ENCODE measurements at regions not wholly inside any gene's neighbourhood (a gene's known extent, or its start where the extent isn't known, plus 50 kb on each side); places are given as distances from the start of the nearest gene placed in this dataset.
A peak's percentile ranks its signal among the peaks of the same experiment; 100 is the strongest.

DNA sequence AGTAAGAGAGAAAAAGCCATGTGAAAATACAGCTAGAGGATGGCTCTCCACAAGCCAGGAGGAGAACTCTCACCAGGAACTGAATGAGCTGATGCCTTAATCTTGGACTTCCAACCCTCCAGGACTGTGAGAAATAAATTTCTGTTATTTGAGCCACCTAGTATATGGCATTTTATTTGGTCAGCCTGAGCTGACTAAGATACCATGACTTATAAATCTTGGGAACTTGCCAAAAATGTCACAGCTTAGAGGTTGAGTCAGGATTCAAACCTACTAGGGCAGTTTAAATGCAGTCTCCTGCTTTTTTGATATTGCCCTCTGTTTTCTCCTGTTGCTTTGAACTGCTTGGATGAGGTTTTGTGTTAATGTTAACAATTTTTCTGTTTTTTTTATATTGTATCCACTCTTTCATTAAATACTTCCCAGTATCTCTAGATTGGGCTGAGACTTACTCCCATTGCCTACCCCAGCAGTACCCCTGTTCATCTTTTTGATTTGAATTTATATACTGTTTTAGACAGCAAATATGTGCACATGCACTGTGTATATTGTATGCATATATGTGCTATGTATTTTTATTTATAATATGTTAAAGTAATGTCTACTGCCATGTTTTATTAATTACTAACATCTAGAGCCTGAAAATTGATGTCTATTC, 1223.2 kb downstream of the OTOL1 start:
- Histone ChIP-seq H3K4me1 (ENCODE audit: control insufficient read depth in 1 of 2, insufficient read depth in 2 of 2, low read length in 2 of 2) (peaks cover 5 to 9% of the 10 kb centered on the region in 2 experiments; a peak in 3 of 4 replicates), H3K9me3 (ENCODE audit: control insufficient read depth in 1 of 2, insufficient read depth in 1 of 2, low read depth in 1 of 2, low read length in 2 of 2) (no peaks in the 10 kb centered on the region), H3K79me2 (ENCODE audit: insufficient read depth, low read length) (no peaks in the 10 kb centered on the region), H4K20me1 (ENCODE audit: insufficient read depth) (no peaks in the 10 kb centered on the region), H3K27me3 (ENCODE audit: insufficient read depth, low read length) (no peaks in the 10 kb centered on the region), H3K9me2 (ENCODE audit: insufficient read depth) (no peaks in the 10 kb centered on the region), H2AFZ (ENCODE audit: low read depth, low read length, poor library complexity, severe bottlenecking) (no peak overlapping the region), H3K36me3 (ENCODE audit: control insufficient read depth in 1 of 2, insufficient read depth in 2 of 2, low read length in 2 of 2) (no peaks in the 10 kb centered on the region), H3K4me2 (ENCODE audit: low read length) (peak overlapping the region; percentile 35; the same call in 1 of the 2 replicates), H3K9ac (ENCODE audit: low read length) (no peak overlapping the region), H3K27ac (ENCODE audit: low read depth, low read length) (no peak overlapping the region), H3K4me3 (replicated peaks in 1 of 2; ENCODE audit: low read depth in 1 of 2, low read length in 2 of 2) (no peak overlapping the region)
- intact Hi-C loops (cut with micrococcal nuclease), result no loop called here
- ATAC-seq (peak; percentile 70), DNase-seq (ENCODE audit: low read depth, low spot score) (peak; percentile 68)
- CTCF ChIA-PET, result no interaction called here
- POLR2A ChIA-PET, result no interaction called here
- TF ChIP-seq FOSL1 (IDR thresholded peaks at IDR 0.05; ENCODE audit: low read depth), result peak; percentile 40
- no peak for TF ChIP-seq YY1 (IDR thresholded peaks at IDR 0.05; ENCODE audit: extremely low read depth, insufficient replicate concordance, low read depth, low read length)
- TF ChIP-seq ELF1 (IDR thresholded peaks at IDR 0.05; ENCODE audit: borderline replicate concordance, low read depth), result no peak
- TF ChIP-seq, protein P1, sequence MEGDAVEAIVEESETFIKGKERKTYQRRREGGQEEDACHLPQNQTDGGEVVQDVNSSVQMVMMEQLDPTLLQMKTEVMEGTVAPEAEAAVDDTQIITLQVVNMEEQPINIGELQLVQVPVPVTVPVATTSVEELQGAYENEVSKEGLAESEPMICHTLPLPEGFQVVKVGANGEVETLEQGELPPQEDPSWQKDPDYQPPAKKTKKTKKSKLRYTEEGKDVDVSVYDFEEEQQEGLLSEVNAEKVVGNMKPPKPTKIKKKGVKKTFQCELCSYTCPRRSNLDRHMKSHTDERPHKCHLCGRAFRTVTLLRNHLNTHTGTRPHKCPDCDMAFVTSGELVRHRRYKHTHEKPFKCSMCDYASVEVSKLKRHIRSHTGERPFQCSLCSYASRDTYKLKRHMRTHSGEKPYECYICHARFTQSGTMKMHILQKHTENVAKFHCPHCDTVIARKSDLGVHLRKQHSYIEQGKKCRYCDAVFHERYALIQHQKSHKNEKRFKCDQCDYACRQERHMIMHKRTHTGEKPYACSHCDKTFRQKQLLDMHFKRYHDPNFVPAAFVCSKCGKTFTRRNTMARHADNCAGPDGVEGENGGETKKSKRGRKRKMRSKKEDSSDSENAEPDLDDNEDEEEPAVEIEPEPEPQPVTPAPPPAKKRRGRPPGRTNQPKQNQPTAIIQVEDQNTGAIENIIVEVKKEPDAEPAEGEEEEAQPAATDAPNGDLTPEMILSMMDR (IDR thresholded peaks at IDR 0.05 in 2 of 3, conservative IDR thresholded peaks at IDR 0.05 in 1 of 3; ENCODE audit: borderline replicate concordance in 1 of 3, insufficient read depth in 1 of 3, low read depth in 2 of 3, low read length in 2 of 3), result no peak
- TF ChIP-seq, protein P2, sequence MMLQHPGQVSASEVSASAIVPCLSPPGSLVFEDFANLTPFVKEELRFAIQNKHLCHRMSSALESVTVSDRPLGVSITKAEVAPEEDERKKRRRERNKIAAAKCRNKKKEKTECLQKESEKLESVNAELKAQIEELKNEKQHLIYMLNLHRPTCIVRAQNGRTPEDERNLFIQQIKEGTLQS (IDR thresholded peaks at IDR 0.05), result no peak
- no peak for TF ChIP-seq EZH2phosphoT487 (IDR thresholded peaks at IDR 0.05; ENCODE audit: borderline replicate concordance)
- TF ChIP-seq, protein P3, sequence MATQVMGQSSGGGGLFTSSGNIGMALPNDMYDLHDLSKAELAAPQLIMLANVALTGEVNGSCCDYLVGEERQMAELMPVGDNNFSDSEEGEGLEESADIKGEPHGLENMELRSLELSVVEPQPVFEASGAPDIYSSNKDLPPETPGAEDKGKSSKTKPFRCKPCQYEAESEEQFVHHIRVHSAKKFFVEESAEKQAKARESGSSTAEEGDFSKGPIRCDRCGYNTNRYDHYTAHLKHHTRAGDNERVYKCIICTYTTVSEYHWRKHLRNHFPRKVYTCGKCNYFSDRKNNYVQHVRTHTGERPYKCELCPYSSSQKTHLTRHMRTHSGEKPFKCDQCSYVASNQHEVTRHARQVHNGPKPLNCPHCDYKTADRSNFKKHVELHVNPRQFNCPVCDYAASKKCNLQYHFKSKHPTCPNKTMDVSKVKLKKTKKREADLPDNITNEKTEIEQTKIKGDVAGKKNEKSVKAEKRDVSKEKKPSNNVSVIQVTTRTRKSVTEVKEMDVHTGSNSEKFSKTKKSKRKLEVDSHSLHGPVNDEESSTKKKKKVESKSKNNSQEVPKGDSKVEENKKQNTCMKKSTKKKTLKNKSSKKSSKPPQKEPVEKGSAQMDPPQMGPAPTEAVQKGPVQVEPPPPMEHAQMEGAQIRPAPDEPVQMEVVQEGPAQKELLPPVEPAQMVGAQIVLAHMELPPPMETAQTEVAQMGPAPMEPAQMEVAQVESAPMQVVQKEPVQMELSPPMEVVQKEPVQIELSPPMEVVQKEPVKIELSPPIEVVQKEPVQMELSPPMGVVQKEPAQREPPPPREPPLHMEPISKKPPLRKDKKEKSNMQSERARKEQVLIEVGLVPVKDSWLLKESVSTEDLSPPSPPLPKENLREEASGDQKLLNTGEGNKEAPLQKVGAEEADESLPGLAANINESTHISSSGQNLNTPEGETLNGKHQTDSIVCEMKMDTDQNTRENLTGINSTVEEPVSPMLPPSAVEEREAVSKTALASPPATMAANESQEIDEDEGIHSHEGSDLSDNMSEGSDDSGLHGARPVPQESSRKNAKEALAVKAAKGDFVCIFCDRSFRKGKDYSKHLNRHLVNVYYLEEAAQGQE (IDR thresholded peaks at IDR 0.05; ENCODE audit: low read depth), result no peak
- TF ChIP-seq EGR1 (IDR thresholded peaks at IDR 0.05; ENCODE audit: low read depth), result no peak
- TF ChIP-seq TCF7L2 (IDR thresholded peaks at IDR 0.05; ENCODE audit: borderline replicate concordance, extremely low read depth, insufficient read depth, insufficient read length), result no peak
- peak; percentile 38; the same call in 1 of the 2 replicates for TF ChIP-seq JUND (IDR thresholded peaks at IDR 0.05)
- TF ChIP-seq CEBPB (IDR thresholded peaks at IDR 0.05; ENCODE audit: low read depth), result 0 out of 2 replicates have a peak, but pooled peaks have one; percentile 9
- 0 out of 2 replicates have a peak, but pooled peaks have one; percentile 14 for TF ChIP-seq SP1 (IDR thresholded peaks at IDR 0.05; ENCODE audit: low read depth)
- 0 out of 2 replicates have a peak, but pooled peaks have one; percentile 40 for TF ChIP-seq CBX3 (IDR thresholded peaks at IDR 0.05; ENCODE audit: low read depth)
- no TSS peak for BruUV-seq (replicated peaks)
- RAD21 ChIA-PET (ENCODE audit: low non-redundant PET in 1 of 2, low total read pairs in 2 of 2, uncharacterized antibody in 2 of 2, unreplicated experiment in 2 of 2), result no interaction called here

Measured in HCT116 (cell line).